GM23338 (cell line): ENCODE measurements at regions not wholly inside any gene's neighbourhood (a gene's known extent, or its start where the extent isn't known, plus 50 kb on each side); places are given as distances from the start of the nearest gene placed in this dataset.

ENCODE experiments used
- ATAC-seq: fragments of 200-7000 bp; cut with Tn5 transposase; 3 replicates; pipeline ENCODE4 v1.9.1; 2020
- DNase-seq: peaks from one replicate; pipeline ENCODE4 v3.0.0-alpha.2; 2015; ENCODE audit warnings: low spot score
- H2AFZ ChIP-seq: fragments of 200-600 bp; sonication (generic); 2 replicates; pipeline ENCODE4 v1.8.0; 2016; ENCODE audit warnings: antibody characterized with exemption, mild to moderate bottlenecking, moderate library complexity
- H3F3A ChIP-seq: fragments of 200-600 bp; sonication (generic); replicated peaks from 2 replicates; pipeline ENCODE4 v1.8.0; 2017; ENCODE audit warnings: antibody characterized with exemption, mixed run types, low read depth
- H3K27ac ChIP-seq: fragments of 200-600 bp; sonication (generic); 2 replicates; pipeline ENCODE4 v1.6.1; 2016; ENCODE audit warnings: low read depth
- H3K27me3 ChIP-seq: fragments of 200-600 bp; sonication (generic); 2 replicates; pipeline ENCODE4 v1.8.0; 2016; ENCODE audit warnings: mild to moderate bottlenecking, mixed run types, moderate library complexity; ENCODE audit not compliant: insufficient read depth
- H3K36me3 ChIP-seq: fragments of 200-600 bp; sonication (generic); 2 replicates; pipeline ENCODE4 v1.8.0; 2016; ENCODE audit warnings: mild to moderate bottlenecking; ENCODE audit not compliant: insufficient read depth
- H3K4me1 ChIP-seq: fragments of 200-600 bp; sonication (generic); 2 replicates; pipeline ENCODE4 v1.8.0; 2016; ENCODE audit warnings: mild to moderate bottlenecking, moderate library complexity; ENCODE audit not compliant: insufficient read depth
- H3K4me2 ChIP-seq: fragments of 200-600 bp; sonication (generic); 2 replicates; pipeline ENCODE4 v1.7.1; 2017; ENCODE audit warnings: mixed run types
- H3K4me3 ChIP-seq: fragments of 200-600 bp; sonication (generic); 2 replicates; pipeline ENCODE4 v1.6.1; 2016; ENCODE audit warnings: mixed run types
- H3K79me2 ChIP-seq: fragments of 200-600 bp; sonication (generic); replicated peaks from 2 replicates; pipeline ENCODE4 v1.8.0; 2017; ENCODE audit warnings: mild to moderate bottlenecking; ENCODE audit not compliant: insufficient read depth
- H3K9me2 ChIP-seq: fragments of 200-600 bp; sonication (generic); 2 replicates; pipeline ENCODE4 v1.8.0; 2017; ENCODE audit not compliant: insufficient read depth
- H4K20me1 ChIP-seq: fragments of 200-600 bp; sonication (generic); replicated peaks from 2 replicates; pipeline ENCODE4 v1.8.0; 2017; ENCODE audit warnings: mild to moderate bottlenecking; ENCODE audit not compliant: insufficient read depth
- H3K27ac Mint-ChIP-seq: 2 replicates; pipeline ENCODE4 v1.8.0; 2020; ENCODE audit warnings: inconsistent platforms, mild to moderate bottlenecking, moderate library complexity, mixed read lengths
- H3K27me3 Mint-ChIP-seq: 3 replicates; pipeline ENCODE4 v1.8.0; 2022; ENCODE audit warnings: low read depth, mild to moderate bottlenecking, moderate library complexity, mixed read lengths, inconsistent platforms; ENCODE audit not compliant: insufficient read depth, poor library complexity
- H3K36me3 Mint-ChIP-seq: 3 replicates; pipeline ENCODE4 v1.8.0; 2021; ENCODE audit warnings: low read depth, mild to moderate bottlenecking, inconsistent platforms, moderate library complexity, mixed read lengths
- H3K4me1 Mint-ChIP-seq: 3 replicates; pipeline ENCODE4 v1.8.0; 2020; ENCODE audit warnings: mild to moderate bottlenecking, inconsistent platforms, mixed read lengths
- H3K4me3 Mint-ChIP-seq: 3 replicates; pipeline ENCODE4 v1.8.0; 2021; ENCODE audit warnings: moderate library complexity, mild to moderate bottlenecking, inconsistent platforms, mixed read lengths
- H3K9me3 Mint-ChIP-seq: 3 replicates; pipeline ENCODE4 v1.8.0; 2020; ENCODE audit warnings: moderate library complexity, mild to moderate bottlenecking, inconsistent platforms, mixed read lengths
- CREB1 ChIP-seq: fragments of 250-450 bp; sonication (Bioruptor Pico); IDR thresholded peaks from 2 replicates; pipeline ENCODE4 v1.5.0; 2020; ENCODE audit warnings: low read depth, mild to moderate bottlenecking, moderate library complexity
- CTCF ChIP-seq, 2 experiments: fragments of 200-600 bp in 1 of 2; sonication (generic) in 1 of 2; conservative IDR thresholded peaks; 2 replicates each; pipeline versions ENCODE4 v1.5.1 to v1.6.1; 2016 to 2017; ENCODE audit warnings: antibody characterized with exemption in 2 of 2, low read depth in 2 of 2, mild to moderate bottlenecking in 2 of 2, moderate library complexity in 1 of 2
- ETS1 ChIP-seq: IDR thresholded peaks from 2 replicates; pipeline ENCODE4 v1.6.1; 2016; ENCODE audit warnings: antibody characterized with exemption
- EZH2 ChIP-seq: fragments of 200-600 bp; sonication (generic); IDR thresholded peaks from one replicate; pipeline ENCODE4 v1.8.0; 2017; ENCODE audit warnings: antibody characterized with exemption, mild to moderate bottlenecking, low read depth; ENCODE audit not compliant: unreplicated experiment
- EZH2phosphoT487 ChIP-seq: fragments of 200-600 bp; sonication (generic); IDR thresholded peaks from one replicate; pipeline ENCODE4 v1.8.1; 2018; ENCODE audit warnings: antibody characterized with exemption; ENCODE audit not compliant: unreplicated experiment
- JUNB ChIP-seq: IDR thresholded peaks from one replicate; pipeline ENCODE4 v1.6.1; 2016; ENCODE audit warnings: antibody characterized with exemption; ENCODE audit not compliant: unreplicated experiment
- NANOG ChIP-seq: IDR thresholded peaks from 2 replicates; pipeline ENCODE4 v1.6.1; 2016; ENCODE audit warnings: antibody characterized with exemption, borderline replicate concordance
- REST ChIP-seq: IDR thresholded peaks from one replicate; pipeline ENCODE4 v1.6.1; 2018; ENCODE audit warnings: antibody characterized with exemption; ENCODE audit not compliant: unreplicated experiment
- STAT1 ChIP-seq: IDR thresholded peaks from one replicate; pipeline ENCODE4 v1.6.1; 2016; ENCODE audit warnings: antibody characterized with exemption; ENCODE audit not compliant: unreplicated experiment
- ZNF331 ChIP-seq: fragments of 250-450 bp; sonication (Bioruptor Pico); IDR thresholded peaks from 2 replicates; pipeline ENCODE4 v1.5.0; 2020; ENCODE audit warnings: low read depth, mild to moderate bottlenecking, moderate library complexity
- ZNF462 ChIP-seq: fragments of 250-450 bp; sonication (Bioruptor Pico); IDR thresholded peaks from 2 replicates; pipeline ENCODE4 v1.5.0; 2020; ENCODE audit warnings: mild to moderate bottlenecking, moderate library complexity

- ATAC-seq, result no peak
- H3K27ac Mint-ChIP-seq, result no peak overlapping the region
Observed at GRCh38 chr6:40340196-40340595, 247.0 kb downstream of the LRFN2 start.

More at GRCh38 chr6:40340196-40340595, 247.0 kb downstream of the LRFN2 start:
- Mint-ChIP-seq H3K4me1 (peaks cover 45% of the 10 kb centered on the region), H3K27me3 (peaks cover 9% of the 10 kb centered on the region), H3K4me3 (no peak overlapping the region), H3K9me3 (no peaks in the 10 kb centered on the region), H3K36me3 (no peaks in the 10 kb centered on the region; the same call in 2 of the 3 replicates)
- Histone ChIP-seq H3K79me2 (no peaks in the 10 kb centered on the region), H3F3A (no peaks in the 10 kb centered on the region), H3K27ac (no peak overlapping the region), H3K36me3 (no peaks in the 10 kb centered on the region), H4K20me1 (no peaks in the 10 kb centered on the region), H3K27me3 (no peaks in the 10 kb centered on the region), H3K4me3 (no peak overlapping the region), H2AFZ (no peak overlapping the region), H3K4me2 (no peak overlapping the region), H3K4me1 (peaks cover 21% of the 10 kb centered on the region), H3K9me2 (0 out of 2 replicates have a peak, but pooled peaks cover 4% of the 10 kb centered on the region)
- TF ChIP-seq EZH2 (no peak), STAT1 (no peak), EZH2phosphoT487 (no peak), REST (no peak), ZNF331 (CRISPR knock-in tag) (no peak), NANOG (no peak), CREB1 (no peak), CTCF (conservative IDR thresholded peaks at IDR 0.05; ENCODE audit: low read depth in 2 of 2) (no peak), ETS1 (no peak), ZNF462 (CRISPR knock-in tag) (no peak), JUNB (no peak)
- DNase-seq, result no peak
